ENCODE measurements at regions not wholly inside any gene's neighbourhood (a gene's known extent, or its start where the extent isn't known, plus 50 kb on each side); places are given as distances from the start of the nearest gene placed in this dataset.

GRCh38 chr21:27513825-27514224 is 546.9 kb upstream of the ADAMTS5 start:
- POLR2A ChIA-PET = no interaction called here
- WGBS (ENCODE audit: insufficient coverage, low coverage, missing lambda C conversion rate) = 0% methylated on average over 4 of the region's 4 CpGs
- Histone ChIP-seq H4K20me1 (replicated peaks; ENCODE audit: control insufficient read depth, insufficient read depth, low read length) (no peaks in the 10 kb centered on the region), H3K27me3 (ENCODE audit: control insufficient read depth in 2 of 2, insufficient read depth in 2 of 2, low read length in 2 of 2) (no peaks in the 10 kb centered on the region), H3K36me3 (ENCODE audit: control insufficient read depth, insufficient read depth, low read length) (no peaks in the 10 kb centered on the region), H3K9ac (ENCODE audit: insufficient read depth in 1 of 2, low read depth in 2 of 2, low read length in 2 of 2) (no peak overlapping the region), H3K9me3 (replicated peaks; ENCODE audit: control insufficient read depth, insufficient read depth, low read depth, low read length) (no peaks in the 10 kb centered on the region; the same call in none of the 2 replicates), H2AFZ (ENCODE audit: low read depth, low read length) (no peak overlapping the region), H3K4me1 (replicated peaks in 1 of 2; ENCODE audit: control insufficient read depth in 2 of 2, insufficient read depth in 2 of 2, low read length in 2 of 2) (no peaks in the 10 kb centered on the region), H3K4me2 (ENCODE audit: insufficient read depth, low read length) (no peak overlapping the region), H3K9me1 (ENCODE audit: control insufficient read depth, insufficient read depth, low read length) (no peaks in the 10 kb centered on the region), H3K79me2 (ENCODE audit: control insufficient read depth, insufficient read depth, low read length) (no peaks in the 10 kb centered on the region), H3K4me3 (no peak overlapping the region), H3K27ac (ENCODE audit: extremely low read depth, low read depth, low read length) (no peak overlapping the region)
- intact Hi-C loops (cut with micrococcal nuclease) (no loop called here), in situ Hi-C loops (cut with MboI) (no loop called here)
- CTCF ChIA-PET (ENCODE audit: low intra/inter-chr PET ratio) = no interaction called here
- no peak for ATAC-seq
- no TSS peak for BruUV-seq (replicated peaks)
- DNase-seq (ENCODE audit: extremely low read depth in 1 of 4, low spot score in 3 of 4) = no peak
- TF ChIP-seq SREBF1 (IDR thresholded peaks at IDR 0.05; ENCODE audit: borderline replicate concordance, low read depth, low read length) (no peak), CTCFL (IDR thresholded peaks at IDR 0.05; ENCODE audit: borderline replicate concordance, insufficient read depth, low read depth, low read length, poor library complexity, severe bottlenecking) (no peak), KLF6 (CRISPR knock-in tag; IDR thresholded peaks at IDR 0.05; ENCODE audit: borderline replicate concordance) (no peak), CCAR2 (IDR thresholded peaks at IDR 0.05; ENCODE audit: low read depth, low read length) (no peak), SOX6 (IDR thresholded peaks at IDR 0.05) (no peak), IRF2 (CRISPR knock-in tag; IDR thresholded peaks at IDR 0.05) (no peak), GTF2F1 (IDR thresholded peaks at IDR 0.05; ENCODE audit: low read depth, low read length) (no peak)
- FAIRE-seq = no peak
